HepG2 (cell line): ENCODE measurements at regions not wholly inside any gene's neighbourhood (a gene's known extent, or its start where the extent isn't known, plus 50 kb on each side); places are given as distances from the start of the nearest gene placed in this dataset.

Experiments
- FOXP4 ChIP-seq: sonication (generic); formaldehyde crosslinking; IDR thresholded peaks from 2 replicates; pipeline ENCODE4 v1.4.0; 2020; ENCODE audit warnings: missing genetic modification reagents
- JUN ChIP-seq: sonication (generic); formaldehyde crosslinking; IDR thresholded peaks from 2 replicates; pipeline ENCODE4 v1.4.0; 2020; ENCODE audit warnings: mild to moderate bottlenecking, missing genetic modification reagents
- MEIS2 ChIP-seq: sonication (generic); formaldehyde crosslinking; IDR thresholded peaks from 2 replicates; pipeline ENCODE4 v1.9.0; 2021; ENCODE audit warnings: mild to moderate bottlenecking, missing genetic modification reagents
- MYNN ChIP-seq: sonication (generic); formaldehyde crosslinking; IDR thresholded peaks from 2 replicates; pipeline ENCODE4 v1.4.0; 2020; ENCODE audit warnings: mild to moderate bottlenecking, low read depth, missing genetic modification reagents
- NCOA1 ChIP-seq: sonication (generic); formaldehyde crosslinking; IDR thresholded peaks from 2 replicates; pipeline ENCODE4 v1.9.0; 2021; ENCODE audit warnings: missing genetic modification reagents
- NCOR1 ChIP-seq: fragments of 200-600 bp; sonication (generic); IDR thresholded peaks from 2 replicates; pipeline ENCODE4 v1.7.0; 2017; ENCODE audit warnings: antibody characterized with exemption, low read length, borderline replicate concordance
- SAFB2 ChIP-seq: sonication (generic); formaldehyde crosslinking; IDR thresholded peaks from 2 replicates; pipeline ENCODE4 v1.5.1; 2020; ENCODE audit warnings: missing genetic modification reagents, low read depth, mild to moderate bottlenecking, borderline replicate concordance
- TGIF2 ChIP-seq: IDR thresholded peaks from 2 replicates; pipeline ENCODE4 v1.6.1; 2016; ENCODE audit warnings: control low read depth, missing compliant biosample characterization
- ZFP36 ChIP-seq: fragments of 150-350 bp; IDR thresholded peaks from 2 replicates; pipeline ENCODE4 v1.6.1; 2018; ENCODE audit warnings: borderline replicate concordance, low read length, low read depth; ENCODE audit not compliant: partially characterized antibody
- ZMYM2 ChIP-seq: sonication (generic); formaldehyde crosslinking; IDR thresholded peaks from 2 replicates; pipeline ENCODE4 v1.8.0; 2022; ENCODE audit warnings: mild to moderate bottlenecking, missing genetic modification reagents
- TF ChIP-seq, protein P1 (sequence below): sonication (generic); formaldehyde crosslinking; IDR thresholded peaks from 2 replicates; pipeline ENCODE4 v1.5.0; 2020; ENCODE audit warnings: mild to moderate bottlenecking, missing genetic modification reagents, moderate library complexity

DNA sequence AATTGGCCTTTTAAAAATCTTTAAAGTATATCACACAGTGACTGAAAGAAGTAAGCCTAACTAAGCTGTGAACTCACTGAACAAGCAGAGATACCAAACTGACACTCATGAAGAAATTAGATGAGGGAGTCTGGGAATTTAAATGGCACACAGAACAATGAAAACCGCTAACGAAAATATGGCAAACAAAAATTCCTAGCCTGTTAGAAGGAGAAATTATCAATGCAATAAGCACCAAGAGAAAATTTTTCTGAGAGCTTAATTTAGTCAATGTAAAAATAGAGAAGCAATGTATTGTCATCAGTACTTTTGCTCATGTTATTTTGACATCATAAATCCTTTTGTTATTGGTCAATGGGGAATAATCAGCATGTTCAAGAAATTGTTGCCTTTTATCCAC lies 291.1 kb upstream of the PDZRN3 start:
- TF ChIP-seq SAFB2 (CRISPR knock-in tag) (no peak), FOXP4 (CRISPR knock-in tag) (no peak), JUN (CRISPR knock-in tag) (no peak), NCOR1 (no peak), TGIF2 (no peak), MYNN (CRISPR knock-in tag) (no peak), ZMYM2 (CRISPR knock-in tag) (no peak), MEIS2 (CRISPR knock-in tag) (no peak), NCOA1 (CRISPR knock-in tag) (no peak), ZFP36 (no peak)
- TF ChIP-seq, protein P1, sequence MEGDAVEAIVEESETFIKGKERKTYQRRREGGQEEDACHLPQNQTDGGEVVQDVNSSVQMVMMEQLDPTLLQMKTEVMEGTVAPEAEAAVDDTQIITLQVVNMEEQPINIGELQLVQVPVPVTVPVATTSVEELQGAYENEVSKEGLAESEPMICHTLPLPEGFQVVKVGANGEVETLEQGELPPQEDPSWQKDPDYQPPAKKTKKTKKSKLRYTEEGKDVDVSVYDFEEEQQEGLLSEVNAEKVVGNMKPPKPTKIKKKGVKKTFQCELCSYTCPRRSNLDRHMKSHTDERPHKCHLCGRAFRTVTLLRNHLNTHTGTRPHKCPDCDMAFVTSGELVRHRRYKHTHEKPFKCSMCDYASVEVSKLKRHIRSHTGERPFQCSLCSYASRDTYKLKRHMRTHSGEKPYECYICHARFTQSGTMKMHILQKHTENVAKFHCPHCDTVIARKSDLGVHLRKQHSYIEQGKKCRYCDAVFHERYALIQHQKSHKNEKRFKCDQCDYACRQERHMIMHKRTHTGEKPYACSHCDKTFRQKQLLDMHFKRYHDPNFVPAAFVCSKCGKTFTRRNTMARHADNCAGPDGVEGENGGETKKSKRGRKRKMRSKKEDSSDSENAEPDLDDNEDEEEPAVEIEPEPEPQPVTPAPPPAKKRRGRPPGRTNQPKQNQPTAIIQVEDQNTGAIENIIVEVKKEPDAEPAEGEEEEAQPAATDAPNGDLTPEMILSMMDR (CRISPR knock-in tag): no peak
